ENCODE measurements at regions not wholly inside any gene's neighbourhood (a gene's known extent, or its start where the extent isn't known, plus 50 kb on each side); places are given as distances from the start of the nearest gene placed in this dataset.

DNA sequence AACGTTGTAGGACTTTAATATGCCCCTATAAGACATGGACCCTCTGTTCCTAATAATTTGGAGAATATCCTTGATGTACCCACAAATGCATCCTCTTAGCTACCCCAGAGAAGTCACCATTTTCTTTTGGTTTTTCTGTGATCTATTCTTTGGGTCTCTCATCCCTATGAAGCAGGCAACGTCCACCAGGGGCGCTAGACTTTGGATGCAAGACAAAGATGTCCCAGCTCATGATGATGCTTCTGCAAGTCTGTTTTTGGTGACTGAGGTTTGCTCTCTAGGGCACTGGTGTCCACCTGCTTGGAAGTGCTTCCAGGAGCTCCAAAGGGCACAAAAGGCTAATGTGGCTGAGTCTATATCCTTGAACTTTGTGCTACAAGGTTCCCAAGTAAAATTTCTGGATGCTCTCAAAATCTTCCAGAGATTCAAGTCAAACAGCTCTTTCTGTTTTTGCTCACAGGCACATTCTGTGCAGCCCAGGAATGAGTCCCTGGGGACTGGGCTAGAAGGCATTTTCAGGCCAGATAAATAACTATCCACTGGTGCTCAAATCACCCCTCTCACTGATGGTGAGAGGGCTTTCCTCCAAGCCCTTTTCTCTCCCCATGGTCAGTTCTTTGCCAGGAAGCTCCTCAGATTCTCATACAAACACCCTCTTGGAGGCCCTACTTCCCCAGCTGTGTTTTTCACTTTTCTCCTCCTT, 166.4 kb downstream of the C7orf25 start:
- no peak for DNase-seq (ENCODE audit: extremely low spot score)
- WGBS, result 40% methylated on average over 3 of the region's 3 CpGs
- H3K36me3 ChIP-seq (ENCODE audit: insufficient read depth), result no peaks in the 10 kb centered on the region
- no peak overlapping the region for H3K4me3 ChIP-seq (ENCODE audit: low read depth, low read length)
- no peaks in the 10 kb centered on the region for H3K4me1 ChIP-seq (ENCODE audit: insufficient read depth)
- no peak overlapping the region for H3K27ac ChIP-seq (ENCODE audit: low read depth)

DNA sequence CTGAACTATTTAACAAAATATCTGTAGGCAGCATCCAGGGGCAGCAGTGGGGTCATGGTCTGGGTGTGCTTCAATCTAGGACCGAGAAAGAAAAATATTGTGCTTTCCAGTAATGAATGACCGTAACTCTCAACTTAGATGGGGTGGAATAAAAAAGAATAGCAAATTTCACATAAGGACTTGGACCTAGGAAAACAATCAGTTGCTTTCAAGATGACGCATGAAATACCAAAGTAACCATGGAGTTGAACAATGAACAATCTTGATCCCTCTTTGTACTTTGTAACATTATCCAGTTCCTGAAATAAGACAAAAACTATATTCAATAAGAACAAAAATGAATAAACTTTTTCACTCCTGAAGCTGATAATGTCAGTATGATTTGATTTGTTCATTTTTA, 167.1 kb downstream of the C7orf25 start:
- Histone ChIP-seq H3K4me1 (ENCODE audit: insufficient read depth) (no peaks in the 10 kb centered on the region), H3K36me3 (ENCODE audit: insufficient read depth) (no peaks in the 10 kb centered on the region), H3K27ac (ENCODE audit: low read depth) (no peak overlapping the region), H3K4me3 (ENCODE audit: low read depth, low read length) (no peak overlapping the region)
- WGBS, result 88% methylated on average over 3 of the region's 3 CpGs
- DNase-seq (ENCODE audit: extremely low spot score), result no peak

DNA sequence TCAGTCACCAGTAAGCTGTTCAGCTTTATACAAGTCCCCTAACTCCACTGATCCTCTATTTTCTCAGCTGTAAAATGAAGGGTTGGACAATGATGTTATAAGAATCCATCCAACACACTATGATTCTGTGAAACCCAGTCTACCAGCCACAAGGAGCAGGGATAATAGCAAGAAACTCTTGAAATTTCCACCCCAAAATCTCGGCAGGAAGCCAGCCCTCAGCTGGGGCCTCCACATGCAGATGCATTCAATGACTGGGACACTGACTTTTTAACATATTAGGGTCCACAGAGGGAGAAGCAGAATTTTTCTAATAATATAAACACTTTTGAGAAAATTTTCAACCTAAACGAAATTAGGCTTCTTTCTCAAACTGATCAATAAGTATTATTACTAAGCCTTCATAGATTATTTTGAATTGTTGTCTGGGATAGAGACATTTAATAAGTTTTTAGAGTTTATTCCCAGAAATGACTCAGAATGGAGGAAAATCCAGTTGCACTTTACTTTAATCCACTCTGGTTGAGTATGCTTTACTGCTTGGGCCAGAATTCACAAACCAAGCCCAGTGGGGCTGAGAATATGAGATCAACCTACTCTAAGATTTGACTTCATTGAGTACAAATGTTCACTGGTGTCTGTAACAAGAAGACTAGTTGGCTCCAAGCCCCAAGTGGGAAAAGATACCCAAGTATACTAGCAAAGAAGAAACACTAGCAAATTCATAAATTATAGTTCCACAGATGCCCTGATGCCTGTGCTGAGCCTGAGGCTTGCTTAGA, 168.6 kb downstream of the C7orf25 start:
- Histone ChIP-seq H3K27ac (ENCODE audit: low read depth) (no peak overlapping the region), H3K4me1 (ENCODE audit: insufficient read depth) (no peaks in the 10 kb centered on the region), H3K36me3 (ENCODE audit: insufficient read depth) (no peaks in the 10 kb centered on the region), H3K4me3 (ENCODE audit: low read depth, low read length) (no peak overlapping the region)
- WGBS, result 75% methylated on average over 2 of the region's 2 CpGs
- no peak for DNase-seq (ENCODE audit: extremely low spot score)

DNA sequence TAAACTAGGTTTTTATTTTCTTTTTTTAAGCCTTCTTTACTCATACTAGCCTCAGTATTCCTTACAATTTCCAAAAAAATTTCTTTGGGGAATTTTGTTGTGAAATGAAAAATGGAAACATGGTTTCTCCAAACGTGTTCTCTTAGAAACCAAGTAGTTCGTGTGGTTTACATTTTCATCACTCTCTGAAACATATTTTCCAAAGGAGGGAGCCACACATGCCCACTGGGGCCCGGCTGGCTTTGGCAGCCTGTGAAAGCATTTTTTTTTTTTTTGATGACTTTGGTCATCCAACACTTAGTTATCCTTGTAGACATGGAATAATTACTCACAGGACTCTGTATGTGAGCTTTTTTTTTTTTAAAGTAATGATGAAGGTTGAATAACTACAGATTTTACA, 169.6 kb downstream of the C7orf25 start:
- H3K4me3 ChIP-seq (ENCODE audit: low read depth, low read length), result no peak overlapping the region
- WGBS, result 50% methylated on average over 3 of the region's 3 CpGs
- no peaks in the 10 kb centered on the region for H3K36me3 ChIP-seq (ENCODE audit: insufficient read depth)
- no peak overlapping the region for H3K27ac ChIP-seq (ENCODE audit: low read depth)
- H3K4me1 ChIP-seq (ENCODE audit: insufficient read depth), result no peaks in the 10 kb centered on the region
- DNase-seq (ENCODE audit: extremely low spot score), result no peak

DNA sequence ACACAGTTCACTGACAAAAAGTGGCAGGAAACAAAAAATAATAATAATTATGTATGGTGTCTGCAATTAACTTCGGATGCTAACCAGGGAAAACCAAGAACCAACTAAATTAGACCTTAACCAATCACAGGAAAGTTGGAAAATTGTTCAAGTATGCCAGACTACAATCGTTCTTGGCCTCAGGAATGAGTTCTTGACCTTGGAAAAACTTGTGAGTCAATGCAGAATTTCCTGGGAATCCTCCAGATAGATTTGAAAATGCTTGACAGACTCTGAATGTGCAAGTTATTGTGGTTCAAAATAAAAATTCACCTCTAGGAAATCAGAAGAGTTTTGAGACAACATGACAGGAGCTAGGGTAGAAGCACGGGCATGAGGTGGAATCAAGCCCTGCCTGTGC, 171.5 kb downstream of the C7orf25 start:
- DNase-seq (ENCODE audit: extremely low spot score), result no peak
- no peak overlapping the region for H3K4me3 ChIP-seq (ENCODE audit: low read depth, low read length)
- H3K36me3 ChIP-seq (ENCODE audit: insufficient read depth), result no peaks in the 10 kb centered on the region
- no peaks in the 10 kb centered on the region for H3K4me1 ChIP-seq (ENCODE audit: insufficient read depth)
- WGBS, result 63% methylated on average over 3 of the region's 3 CpGs
- H3K27ac ChIP-seq (ENCODE audit: low read depth), result no peak overlapping the region

DNA sequence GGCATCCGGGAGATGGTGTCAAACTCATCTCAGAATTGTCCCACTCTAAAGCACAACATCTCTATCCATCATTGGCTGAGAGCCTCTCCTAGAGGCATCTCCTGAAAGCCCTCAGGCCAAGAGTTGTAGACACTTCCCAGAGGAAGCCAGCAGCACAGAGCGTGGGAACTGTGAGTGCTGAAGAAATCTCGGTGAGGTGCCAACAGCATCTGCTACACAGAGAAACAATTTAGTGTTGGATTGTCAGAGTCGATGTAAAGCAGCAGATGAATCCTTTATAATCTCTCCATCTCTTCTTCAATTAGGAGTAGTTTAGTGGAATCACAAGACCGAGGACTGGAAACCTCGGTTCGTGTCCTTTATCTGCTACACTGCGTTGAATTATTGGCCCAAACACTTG, 172.2 kb downstream of the C7orf25 start:
- H3K4me1 ChIP-seq (ENCODE audit: insufficient read depth), result no peaks in the 10 kb centered on the region
- H3K36me3 ChIP-seq (ENCODE audit: insufficient read depth), result no peaks in the 10 kb centered on the region
- no peak overlapping the region for H3K4me3 ChIP-seq (ENCODE audit: low read depth, low read length)
- 78% methylated on average over 8 of the region's 8 CpGs for WGBS
- H3K27ac ChIP-seq (ENCODE audit: low read depth), result no peak overlapping the region
- no peak for DNase-seq (ENCODE audit: extremely low spot score)

DNA sequence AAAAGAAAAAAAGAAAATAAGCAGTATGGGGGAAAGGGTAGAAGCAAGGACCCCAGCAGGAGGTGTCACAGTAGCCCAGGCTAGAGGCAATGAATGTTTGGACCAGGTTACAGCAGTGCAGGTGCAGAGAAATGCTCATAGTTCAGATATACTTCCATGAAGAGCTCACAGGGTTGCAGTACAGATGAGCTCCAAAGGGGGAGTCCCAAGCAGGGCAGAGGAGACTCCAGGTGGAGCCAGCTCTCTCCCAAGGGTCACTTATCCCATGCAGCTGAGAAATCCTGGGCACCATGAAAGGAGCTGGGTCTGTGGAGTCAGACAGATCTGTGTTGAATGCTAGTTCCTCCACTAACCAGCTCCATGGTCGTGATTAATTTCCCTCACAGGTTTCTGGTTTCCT, 174.9 kb downstream of the C7orf25 start:
- no peak for DNase-seq (ENCODE audit: extremely low spot score)
- WGBS, result 90% methylated on average over 1 of the region's 1 CpG
- Histone ChIP-seq H3K36me3 (ENCODE audit: insufficient read depth) (no peaks in the 10 kb centered on the region), H3K27ac (ENCODE audit: low read depth) (no peak overlapping the region), H3K4me3 (ENCODE audit: low read depth, low read length) (no peak overlapping the region), H3K4me1 (ENCODE audit: insufficient read depth) (no peaks in the 10 kb centered on the region)

DNA sequence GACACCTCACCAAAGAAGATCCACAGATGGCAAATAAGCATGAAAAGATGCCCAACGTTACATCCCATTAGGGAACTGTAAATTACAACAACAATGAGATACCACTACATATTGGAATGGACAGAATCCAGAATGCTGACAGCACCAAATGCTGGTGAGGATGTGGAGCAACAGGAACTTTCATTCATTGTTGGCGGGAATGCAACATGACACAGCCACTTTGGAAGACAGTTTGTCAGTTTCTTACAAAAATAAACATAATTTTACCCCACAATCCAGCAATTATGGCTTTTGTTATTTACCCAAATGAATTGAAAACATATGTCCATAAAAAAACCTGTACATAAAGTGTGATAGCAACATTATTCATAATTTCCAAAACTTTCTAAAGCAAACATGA, 176.8 kb downstream of the C7orf25 start:
- Histone ChIP-seq H3K4me1 (ENCODE audit: insufficient read depth) (no peaks in the 10 kb centered on the region), H3K36me3 (ENCODE audit: insufficient read depth) (no peaks in the 10 kb centered on the region), H3K27ac (ENCODE audit: low read depth) (no peak overlapping the region), H3K4me3 (ENCODE audit: low read depth, low read length) (no peak overlapping the region)
- 67% methylated on average over 2 of the region's 2 CpGs for WGBS
- no peak for DNase-seq (ENCODE audit: extremely low spot score)

DNA sequence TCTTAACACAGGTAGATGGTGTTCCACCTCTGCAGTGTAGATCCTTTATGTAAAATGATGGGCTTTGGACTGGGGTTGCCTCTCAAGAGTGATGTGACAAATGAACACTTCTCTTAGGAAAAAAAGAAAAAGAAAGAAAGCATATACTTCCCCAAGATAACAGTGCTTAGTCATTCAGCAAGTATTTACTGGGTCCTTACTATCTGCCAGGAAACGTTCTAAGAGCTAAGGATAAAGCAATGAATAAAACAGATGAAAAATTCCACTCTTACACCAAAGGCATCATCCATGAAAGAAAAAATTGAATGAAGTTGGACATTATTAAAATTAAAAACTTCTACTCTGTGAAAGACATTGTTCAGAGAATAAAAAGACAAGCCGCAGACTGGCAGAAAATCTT, 177.3 kb downstream of the C7orf25 start:
- H3K27ac ChIP-seq (ENCODE audit: low read depth), result no peak overlapping the region
- no peak overlapping the region for H3K4me3 ChIP-seq (ENCODE audit: low read depth, low read length)
- no peaks in the 10 kb centered on the region for H3K36me3 ChIP-seq (ENCODE audit: insufficient read depth)
- 48% methylated on average over 2 of the region's 2 CpGs for WGBS
- H3K4me1 ChIP-seq (ENCODE audit: insufficient read depth), result no peaks in the 10 kb centered on the region
- no peak for DNase-seq (ENCODE audit: extremely low spot score)

DNA sequence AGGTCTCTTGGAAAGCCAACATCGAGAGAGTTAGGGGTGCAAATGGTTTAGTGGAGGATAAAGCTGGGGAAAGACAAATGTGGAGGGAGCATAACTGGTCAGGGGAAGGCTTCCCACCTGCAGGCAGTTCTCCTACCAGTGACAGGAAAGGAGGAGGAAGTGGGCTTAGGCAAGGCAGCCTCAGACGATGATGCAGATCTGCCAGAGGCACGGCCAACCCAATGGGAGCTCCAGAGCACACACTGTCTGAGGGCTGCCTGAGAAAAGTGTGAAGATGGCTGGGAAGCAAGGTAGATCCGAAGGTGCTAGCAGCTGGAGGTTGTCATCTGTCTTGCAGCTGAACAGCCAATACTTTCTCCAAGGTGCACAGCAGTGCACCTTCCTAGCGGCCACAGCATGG, 178.8 kb downstream of the C7orf25 start:
- Histone ChIP-seq H3K27ac (ENCODE audit: low read depth) (no peak overlapping the region), H3K36me3 (ENCODE audit: insufficient read depth) (no peaks in the 10 kb centered on the region), H3K4me1 (ENCODE audit: insufficient read depth) (no peaks in the 10 kb centered on the region), H3K4me3 (ENCODE audit: low read depth, low read length) (no peak overlapping the region)
- 82% methylated on average over 5 of the region's 5 CpGs for WGBS
- no peak for DNase-seq (ENCODE audit: extremely low spot score)

DNA sequence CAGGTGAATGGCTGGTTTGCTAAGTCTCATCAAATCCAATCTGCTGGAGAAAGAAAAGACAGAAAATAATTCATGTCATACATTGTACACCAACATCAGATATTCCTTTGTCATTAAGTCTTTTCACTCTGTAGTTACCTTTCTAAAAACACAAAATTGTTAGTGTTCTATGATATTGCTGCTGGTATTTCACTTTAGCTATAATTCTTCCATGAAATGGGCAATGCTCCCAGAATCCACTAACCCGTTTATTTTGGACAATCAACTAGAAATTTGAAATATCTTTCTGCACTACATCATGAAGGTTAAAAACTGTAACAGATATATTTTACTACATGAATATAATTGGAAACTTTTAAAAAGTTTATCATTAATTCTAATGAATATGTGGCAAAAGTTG, 181.3 kb downstream of the C7orf25 start:
- DNase-seq (ENCODE audit: extremely low spot score), result no peak
- no peak overlapping the region for H3K4me3 ChIP-seq (ENCODE audit: low read depth, low read length)
- 25% methylated on average over 1 of the region's 1 CpG for WGBS

DNA sequence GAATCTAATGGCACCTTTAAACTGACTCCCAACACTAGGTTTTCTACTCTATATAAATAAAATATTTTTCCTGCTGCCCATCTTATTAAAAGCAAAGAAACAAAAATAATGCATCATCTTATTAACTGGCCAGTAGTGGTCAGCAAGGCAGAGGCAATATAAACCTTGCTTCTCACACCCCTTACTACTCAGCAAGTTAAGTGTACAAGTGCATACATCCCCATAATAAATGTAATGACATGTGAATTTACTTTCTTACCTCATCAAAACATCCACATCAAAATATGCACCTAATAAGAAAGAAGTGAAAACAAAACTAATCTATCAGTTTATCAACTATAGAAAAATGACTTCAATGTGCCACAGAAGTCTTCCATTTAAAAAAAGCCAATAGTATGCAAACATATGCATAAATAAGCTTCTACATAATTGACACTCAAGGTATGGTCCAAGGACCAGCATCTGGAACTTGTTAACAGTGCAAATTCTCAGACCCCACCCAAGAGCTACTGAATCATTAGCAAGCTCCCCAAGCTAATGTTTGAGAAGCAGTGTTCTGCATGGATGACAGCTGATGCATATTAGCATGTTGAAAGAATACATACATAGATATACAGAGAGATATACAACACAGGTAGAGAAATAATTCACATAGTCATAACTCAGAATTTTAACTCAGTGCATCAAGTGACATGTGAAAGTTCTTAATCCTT, 182.7 kb downstream of the C7orf25 start:
- H3K36me3 ChIP-seq (ENCODE audit: insufficient read depth), result no peaks in the 10 kb centered on the region
- H3K4me1 ChIP-seq (ENCODE audit: insufficient read depth), result no peaks in the 10 kb centered on the region
- no peak for DNase-seq (ENCODE audit: extremely low spot score)
- H3K4me3 ChIP-seq (ENCODE audit: low read depth, low read length), result no peak overlapping the region
- no peak overlapping the region for H3K27ac ChIP-seq (ENCODE audit: low read depth)

More for the DNA sequence above, 181.3 kb downstream of the C7orf25 start:
- no peaks in the 10 kb centered on the region for H3K4me1 ChIP-seq (ENCODE audit: insufficient read depth)
- no peaks in the 10 kb centered on the region for H3K36me3 ChIP-seq (ENCODE audit: insufficient read depth)
- no peak overlapping the region for H3K27ac ChIP-seq (ENCODE audit: low read depth)

DNA sequence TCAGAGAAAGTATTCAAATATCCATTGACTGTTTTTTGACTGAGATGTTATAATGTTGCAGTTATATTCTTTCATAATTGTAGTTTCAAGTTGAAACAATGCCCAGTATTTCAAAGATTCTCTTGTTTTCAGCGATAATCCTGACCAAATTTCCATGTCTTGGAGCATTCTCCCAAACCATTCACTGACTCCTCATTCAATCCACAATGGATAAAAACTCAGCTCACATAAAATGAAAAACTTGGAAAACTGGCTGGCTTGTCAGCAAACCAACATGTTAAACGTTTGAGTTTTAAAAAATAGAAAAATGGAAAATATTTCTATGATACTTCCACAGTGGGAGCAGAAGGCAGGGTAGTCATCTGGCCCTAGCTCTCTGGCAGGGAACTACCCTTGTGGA, 184.4 kb downstream of the C7orf25 start:
- Histone ChIP-seq H3K27ac (ENCODE audit: low read depth) (no peak overlapping the region), H3K4me1 (ENCODE audit: insufficient read depth) (no peaks in the 10 kb centered on the region), H3K36me3 (ENCODE audit: insufficient read depth) (no peaks in the 10 kb centered on the region), H3K4me3 (ENCODE audit: low read depth, low read length) (no peak overlapping the region)
- 45% methylated on average over 2 of the region's 2 CpGs for WGBS
- no peak for DNase-seq (ENCODE audit: extremely low spot score)

All from urinary bladder (tissue), 3 donors.